Adrenal gland (tissue), 5 donors: ENCODE measurements at regions not wholly inside any gene's neighbourhood (a gene's known extent, or its start where the extent isn't known, plus 50 kb on each side); places are given as distances from the start of the nearest gene placed in this dataset.

ENCODE experiments used
- POLR2A ChIP-seq, 2 donors: fragments of 450-650 bp; IDR thresholded peaks; one replicate each; pipeline ENCODE4 v1.6.1; 2017; ENCODE audit warnings: antibody characterized with exemption in 2 of 2, mild to moderate bottlenecking in 2 of 2, moderate library complexity in 1 of 2
- TF ChIP-seq, protein P1 (sequence below), 6 experiments: fragments of 450-650 bp in 4 of 6; fragments of 200-600 bp in 2 of 6; sonication (generic) in 1 of 6; IDR thresholded peaks; 1 replicate in 5 of 6; 2 replicates in 1 of 6; pipeline versions ENCODE4 v1.5.1 to v1.8.0; 2016 to 2021; ENCODE audit warnings: antibody characterized with exemption in 6 of 6, mild to moderate bottlenecking in 2 of 6, moderate library complexity in 1 of 6
- donor health status: DM: no; HTN: no; CAD: no.

DNA sequence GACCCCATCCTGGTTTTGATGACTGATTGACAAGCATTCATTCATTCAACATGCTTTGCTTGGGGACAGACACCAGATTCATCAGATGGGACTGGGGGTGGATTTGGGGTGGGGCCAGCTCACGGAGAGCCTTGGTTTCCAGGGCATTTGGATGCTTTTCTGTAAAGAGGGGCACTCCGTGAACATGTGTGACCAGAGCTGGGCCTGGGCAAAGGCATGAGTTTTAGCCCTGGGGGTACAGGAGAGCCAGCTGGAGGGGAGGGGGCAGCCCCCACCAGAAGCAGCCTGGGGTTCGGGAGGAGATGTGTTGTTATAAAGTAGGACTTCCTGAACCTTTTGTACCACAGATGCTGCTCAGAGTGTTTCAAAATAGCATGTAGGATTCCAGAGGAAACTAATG lies 99.7 kb downstream of the RIPK4 start:
- TF ChIP-seq, protein P1, sequence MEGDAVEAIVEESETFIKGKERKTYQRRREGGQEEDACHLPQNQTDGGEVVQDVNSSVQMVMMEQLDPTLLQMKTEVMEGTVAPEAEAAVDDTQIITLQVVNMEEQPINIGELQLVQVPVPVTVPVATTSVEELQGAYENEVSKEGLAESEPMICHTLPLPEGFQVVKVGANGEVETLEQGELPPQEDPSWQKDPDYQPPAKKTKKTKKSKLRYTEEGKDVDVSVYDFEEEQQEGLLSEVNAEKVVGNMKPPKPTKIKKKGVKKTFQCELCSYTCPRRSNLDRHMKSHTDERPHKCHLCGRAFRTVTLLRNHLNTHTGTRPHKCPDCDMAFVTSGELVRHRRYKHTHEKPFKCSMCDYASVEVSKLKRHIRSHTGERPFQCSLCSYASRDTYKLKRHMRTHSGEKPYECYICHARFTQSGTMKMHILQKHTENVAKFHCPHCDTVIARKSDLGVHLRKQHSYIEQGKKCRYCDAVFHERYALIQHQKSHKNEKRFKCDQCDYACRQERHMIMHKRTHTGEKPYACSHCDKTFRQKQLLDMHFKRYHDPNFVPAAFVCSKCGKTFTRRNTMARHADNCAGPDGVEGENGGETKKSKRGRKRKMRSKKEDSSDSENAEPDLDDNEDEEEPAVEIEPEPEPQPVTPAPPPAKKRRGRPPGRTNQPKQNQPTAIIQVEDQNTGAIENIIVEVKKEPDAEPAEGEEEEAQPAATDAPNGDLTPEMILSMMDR (IDR thresholded peaks at IDR 0.05), result no peak
- no peak for TF ChIP-seq POLR2A (IDR thresholded peaks at IDR 0.05)
